Lung (tissue), 11 donors: ENCODE measurements at regions not wholly inside any gene's neighbourhood (a gene's known extent, or its start where the extent isn't known, plus 50 kb on each side); places are given as distances from the start of the nearest gene placed in this dataset.

Experiments used
- ATAC-seq: fragments of 200-7000 bp; cut with Tn5 transposase; one replicate; pipeline ENCODE4 v1.9.1; 2020; ENCODE audit warnings: moderate number of reproducible peaks; ENCODE audit not compliant: insufficient read depth, low FRiP score
- DNase-seq, 3 donors: peaks; one replicate each; pipeline ENCODE4 v3.0.0-alpha.2; 2013 to 2017
- H3K27ac ChIP-seq, 2 donors: one replicate each; pipeline ENCODE4 v1.5.1; 2013; ENCODE audit warnings: mild to moderate bottlenecking in 2 of 2, moderate library complexity in 2 of 2, control low read depth in 1 of 2, inconsistent platforms in 1 of 2, low read depth in 1 of 2, low read length in 1 of 2
- H3K27me3 ChIP-seq, 3 donors: one replicate each; pipeline ENCODE4 v1.5.1; 2013; ENCODE audit warnings: low read length in 2 of 3; ENCODE audit not compliant: control insufficient read depth in 3 of 3, insufficient read depth in 3 of 3
- H3K36me3 ChIP-seq, 4 donors: one replicate each; pipeline ENCODE4 v1.5.1; 2013; ENCODE audit warnings: low read length in 4 of 4, mild to moderate bottlenecking in 1 of 4, moderate library complexity in 1 of 4; ENCODE audit not compliant: control insufficient read depth in 4 of 4, insufficient read depth in 4 of 4
- H3K4me1 ChIP-seq, 5 donors: one replicate each; pipeline ENCODE4 v1.5.1; 2013; ENCODE audit warnings: low read length in 5 of 5, mild to moderate bottlenecking in 2 of 5, moderate library complexity in 1 of 5; ENCODE audit not compliant: control insufficient read depth in 5 of 5, insufficient read depth in 5 of 5
- H3K4me3 ChIP-seq: one replicate; pipeline ENCODE4 v1.5.1; 2013; ENCODE audit warnings: mild to moderate bottlenecking, control low read depth, moderate library complexity
- H3K9ac ChIP-seq, 2 donors: one replicate each; pipeline ENCODE4 v1.5.1; 2013; ENCODE audit warnings: low read length in 2 of 2, control low read depth in 1 of 2; ENCODE audit not compliant: insufficient read depth in 1 of 2
- H3K9me3 ChIP-seq, 4 donors: one replicate each; pipeline ENCODE4 v1.5.1; 2013; ENCODE audit warnings: low read length in 3 of 4, mild to moderate bottlenecking in 1 of 4, moderate library complexity in 1 of 4; ENCODE audit not compliant: control insufficient read depth in 4 of 4, insufficient read depth in 3 of 4
- CTCF ChIP-seq: IDR thresholded peaks from 2 replicates; pipeline ENCODE4 v1.5.1; 2012; ENCODE audit warnings: mild to moderate bottlenecking; ENCODE audit errors: control extremely low read depth, extremely low read depth
- WGBS, 2 donors: extraction: QIAGEN DNeasy Blood & Tissue Kit; methylation state at CpG; one replicate each; pipeline ENCODE4 v1.1.7; 2013; 5-methylcytosine and 5-hydroxymethylcytosine counted together
- donor health status: control.
- donor health status: control.
- donor health status: Bipolar disorder and iron deficiency.
- donor health status: healthy.
- donor health status: DM: yes; HTN: yes; CAD: no.

GRCh38 chr15:58332676-58333400 is 99.0 kb upstream of the LIPC start:
- Histone ChIP-seq H3K36me3 (no peaks in the 10 kb centered on the region), H3K27ac (peak overlapping the region; percentile 88 to 93), H3K9me3 (peaks cover 0 to 3% (median 0%) of the 10 kb centered on the region in 4 donors), H3K4me3 (no peak overlapping the region), H3K4me1 (peaks cover 5 to 34% (median 22%) of the 10 kb centered on the region in 5 donors), H3K9ac (peak overlapping the region in 1 of 2 donors; percentile 43), H3K27me3 (no peaks in the 10 kb centered on the region)
- peak in 1 of 3 donors; percentile 49 for DNase-seq
- no peak for TF ChIP-seq CTCF
- peak; percentile 7 for ATAC-seq

GRCh38 chr15:58334803-58335202 is 97.0 kb upstream of the LIPC start:
- Histone ChIP-seq H3K36me3 (no peaks in the 10 kb centered on the region), H3K9ac (no peak overlapping the region), H3K27me3 (no peaks in the 10 kb centered on the region), H3K9me3 (peaks cover 0 to 3% (median 0%) of the 10 kb centered on the region in 4 donors), H3K4me1 (peaks cover 5 to 34% (median 22%) of the 10 kb centered on the region in 5 donors), H3K4me3 (no peak overlapping the region), H3K27ac (peak overlapping the region in 1 of 2 donors; percentile 1)
- TF ChIP-seq CTCF = no peak
- ATAC-seq = no peak
- DNase-seq = no peak
- WGBS, 2 donors = 94 to 95% methylated on average over 2 of the region's 2 CpGs

DNA sequence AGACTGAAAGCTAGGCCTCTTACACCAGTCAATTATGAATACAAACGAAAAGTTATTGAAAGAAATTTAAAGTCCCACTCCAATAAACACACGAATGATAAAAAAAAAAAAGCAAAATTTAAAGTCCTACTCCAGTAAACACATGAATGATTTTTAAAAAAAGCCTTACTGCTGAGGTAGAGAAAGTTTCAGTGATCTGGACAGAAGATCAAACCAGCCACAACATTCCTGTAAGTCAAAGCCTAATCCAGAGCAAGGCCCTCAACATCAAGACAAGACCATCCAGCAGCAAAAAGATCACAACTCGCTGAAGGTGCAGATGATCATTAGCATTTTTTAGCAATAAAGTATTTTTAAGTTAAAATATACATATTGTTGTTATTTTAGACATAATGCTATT is 95.6 kb upstream of the LIPC start:
- Histone ChIP-seq H3K27me3 (no peaks in the 10 kb centered on the region), H3K4me1 (peaks cover under 1 to 20% (median 12%) of the 10 kb centered on the region in 5 donors), H3K36me3 (no peaks in the 10 kb centered on the region), H3K4me3 (no peak overlapping the region), H3K9me3 (peaks cover 0 to 3% (median 0%) of the 10 kb centered on the region in 4 donors), H3K9ac (no peak overlapping the region), H3K27ac (no peak overlapping the region)
- DNase-seq (no peak), ATAC-seq (no peak)
- WGBS, 2 donors = 62 to 83% methylated on average over 3 of the region's 3 CpGs
- TF ChIP-seq CTCF = no peak
